ENCODE measurements at regions not wholly inside any gene's neighbourhood (a gene's known extent, or its start where the extent isn't known, plus 50 kb on each side); places are given as distances from the start of the nearest gene placed in this dataset.

- Histone ChIP-seq H3K27ac (ENCODE audit: insufficient read depth, low read length) (no peak overlapping the region), H3K36me3 (ENCODE audit: control insufficient read depth, insufficient read depth, low read length) (no peaks in the 10 kb centered on the region), H4K20me1 (ENCODE audit: control insufficient read depth, extremely low read depth, insufficient read depth, low read length) (no peaks in the 10 kb centered on the region), H3K9me3 (ENCODE audit: control insufficient read depth, insufficient read depth, low read depth, low read length) (no peaks in the 10 kb centered on the region), H3K4me1 (ENCODE audit: control insufficient read depth, extremely low read depth, insufficient read depth, low read length) (no peaks in the 10 kb centered on the region), H3K4me2 (ENCODE audit: extremely low read depth, insufficient read depth, low read length) (no peak overlapping the region), H3K27me3 (ENCODE audit: control insufficient read depth, insufficient read depth, low read length) (no peaks in the 10 kb centered on the region), H2AFZ (ENCODE audit: low read length) (no peak overlapping the region), H3K79me2 (ENCODE audit: control insufficient read depth, insufficient read depth, low read length) (no peaks in the 10 kb centered on the region), H3K4me3 (replicated peaks in 1 of 4; ENCODE audit: control extremely low read depth in 1 of 4, insufficient read depth in 1 of 4, low read depth in 3 of 4, low read length in 4 of 4) (no peak overlapping the region), H3K9ac (ENCODE audit: insufficient read depth, low read length) (no peak overlapping the region)
- TF ChIP-seq, protein P1, sequence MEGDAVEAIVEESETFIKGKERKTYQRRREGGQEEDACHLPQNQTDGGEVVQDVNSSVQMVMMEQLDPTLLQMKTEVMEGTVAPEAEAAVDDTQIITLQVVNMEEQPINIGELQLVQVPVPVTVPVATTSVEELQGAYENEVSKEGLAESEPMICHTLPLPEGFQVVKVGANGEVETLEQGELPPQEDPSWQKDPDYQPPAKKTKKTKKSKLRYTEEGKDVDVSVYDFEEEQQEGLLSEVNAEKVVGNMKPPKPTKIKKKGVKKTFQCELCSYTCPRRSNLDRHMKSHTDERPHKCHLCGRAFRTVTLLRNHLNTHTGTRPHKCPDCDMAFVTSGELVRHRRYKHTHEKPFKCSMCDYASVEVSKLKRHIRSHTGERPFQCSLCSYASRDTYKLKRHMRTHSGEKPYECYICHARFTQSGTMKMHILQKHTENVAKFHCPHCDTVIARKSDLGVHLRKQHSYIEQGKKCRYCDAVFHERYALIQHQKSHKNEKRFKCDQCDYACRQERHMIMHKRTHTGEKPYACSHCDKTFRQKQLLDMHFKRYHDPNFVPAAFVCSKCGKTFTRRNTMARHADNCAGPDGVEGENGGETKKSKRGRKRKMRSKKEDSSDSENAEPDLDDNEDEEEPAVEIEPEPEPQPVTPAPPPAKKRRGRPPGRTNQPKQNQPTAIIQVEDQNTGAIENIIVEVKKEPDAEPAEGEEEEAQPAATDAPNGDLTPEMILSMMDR (conservative IDR thresholded peaks at IDR 0.05 in 1 of 2, IDR thresholded peaks at IDR 0.05 in 1 of 2; ENCODE audit: low read depth in 1 of 2, low read length in 2 of 2): no peak
- no peak for TF ChIP-seq EZH2 (IDR thresholded peaks at IDR 0.05; ENCODE audit: low read length, missing control alignments)
- no peak for DNase-seq (ENCODE audit: low read depth in 2 of 2)
These were observed 368.2 kb upstream of the PDE4D start for GRCh38 chr5:60261732-60262131.

- Histone ChIP-seq H3K4me3 (replicated peaks in 1 of 4; ENCODE audit: control extremely low read depth in 1 of 4, insufficient read depth in 1 of 4, low read depth in 3 of 4, low read length in 4 of 4) (no peak overlapping the region), H3K9ac (ENCODE audit: insufficient read depth, low read length) (no peak overlapping the region), H3K27me3 (ENCODE audit: control insufficient read depth, insufficient read depth, low read length) (no peaks in the 10 kb centered on the region), H4K20me1 (ENCODE audit: control insufficient read depth, extremely low read depth, insufficient read depth, low read length) (no peaks in the 10 kb centered on the region), H3K79me2 (ENCODE audit: control insufficient read depth, insufficient read depth, low read length) (no peaks in the 10 kb centered on the region), H3K27ac (ENCODE audit: insufficient read depth, low read length) (no peak overlapping the region), H3K4me1 (ENCODE audit: control insufficient read depth, extremely low read depth, insufficient read depth, low read length) (no peaks in the 10 kb centered on the region), H2AFZ (ENCODE audit: low read length) (no peak overlapping the region), H3K36me3 (ENCODE audit: control insufficient read depth, insufficient read depth, low read length) (no peaks in the 10 kb centered on the region), H3K4me2 (ENCODE audit: extremely low read depth, insufficient read depth, low read length) (no peak overlapping the region), H3K9me3 (ENCODE audit: control insufficient read depth, insufficient read depth, low read depth, low read length) (no peaks in the 10 kb centered on the region)
- TF ChIP-seq, protein P1 (conservative IDR thresholded peaks at IDR 0.05 in 1 of 2, IDR thresholded peaks at IDR 0.05 in 1 of 2; ENCODE audit: low read depth in 1 of 2, low read length in 2 of 2): no peak
- no peak for TF ChIP-seq EZH2 (IDR thresholded peaks at IDR 0.05; ENCODE audit: low read length, missing control alignments)
- DNase-seq (ENCODE audit: low read depth in 2 of 2): no peak
These were observed 367.1 kb upstream of the PDE4D start for GRCh38 chr5:60260658-60261057.

DNA sequence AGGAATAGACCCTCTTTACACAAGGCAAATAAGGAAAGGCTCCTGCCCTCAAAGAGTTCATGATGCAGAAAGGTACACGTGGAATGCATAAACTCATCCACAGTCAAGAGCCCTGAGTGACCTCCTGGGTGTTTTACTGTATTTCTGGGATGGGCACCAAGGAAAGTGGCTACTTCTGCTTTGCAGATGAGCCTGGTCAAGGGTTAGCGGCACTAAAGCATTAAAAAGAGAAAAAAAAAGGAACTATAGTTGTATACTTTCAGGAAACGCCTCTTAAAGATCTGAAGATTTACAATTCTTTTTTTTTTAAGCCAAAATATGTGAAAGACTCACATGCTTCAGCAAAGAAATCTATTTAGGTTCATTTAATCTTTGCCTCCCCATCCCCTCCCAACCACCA lies 366.2 kb upstream of the PDE4D start:
- TF ChIP-seq, protein P1 (conservative IDR thresholded peaks at IDR 0.05 in 1 of 2, IDR thresholded peaks at IDR 0.05 in 1 of 2; ENCODE audit: low read depth in 1 of 2, low read length in 2 of 2): no peak
- TF ChIP-seq EZH2 (IDR thresholded peaks at IDR 0.05; ENCODE audit: low read length, missing control alignments): no peak
- Histone ChIP-seq H3K4me1 (ENCODE audit: control insufficient read depth, extremely low read depth, insufficient read depth, low read length) (no peaks in the 10 kb centered on the region), H3K4me2 (ENCODE audit: extremely low read depth, insufficient read depth, low read length) (no peak overlapping the region), H4K20me1 (ENCODE audit: control insufficient read depth, extremely low read depth, insufficient read depth, low read length) (no peaks in the 10 kb centered on the region), H3K9ac (ENCODE audit: insufficient read depth, low read length) (no peak overlapping the region), H3K27me3 (ENCODE audit: control insufficient read depth, insufficient read depth, low read length) (no peaks in the 10 kb centered on the region), H3K4me3 (replicated peaks in 1 of 4; ENCODE audit: control extremely low read depth in 1 of 4, insufficient read depth in 1 of 4, low read depth in 3 of 4, low read length in 4 of 4) (no peak overlapping the region), H2AFZ (ENCODE audit: low read length) (no peak overlapping the region), H3K36me3 (ENCODE audit: control insufficient read depth, insufficient read depth, low read length) (no peaks in the 10 kb centered on the region), H3K9me3 (ENCODE audit: control insufficient read depth, insufficient read depth, low read depth, low read length) (no peaks in the 10 kb centered on the region), H3K27ac (ENCODE audit: insufficient read depth, low read length) (no peak overlapping the region), H3K79me2 (ENCODE audit: control insufficient read depth, insufficient read depth, low read length) (no peaks in the 10 kb centered on the region)
- DNase-seq (ENCODE audit: low read depth in 2 of 2): no peak
